CD4-positive, alpha-beta memory T cell (primary cell): ENCODE measurements at regions not wholly inside any gene's neighbourhood (a gene's known extent, or its start where the extent isn't known, plus 50 kb on each side); places are given as distances from the start of the nearest gene placed in this dataset.
A peak's percentile ranks its signal among the peaks of the same experiment; 100 is the strongest.

ENCODE experiments used
- CTCF ChIA-PET: fragments of 350-600 bp; sonication (Branson Sonifier 250); formaldehyde crosslinking; loops from one replicate; lab custom pipeline; 2021; ENCODE audit warnings: inconsistent platforms; ENCODE audit not compliant: partially characterized antibody; lab: Charles Lee
- POLR2A ChIA-PET: fragments of 350-600 bp; sonication (Branson Sonifier 250); formaldehyde crosslinking; loops from one replicate; lab custom pipeline; 2021; ENCODE audit not compliant: partially characterized antibody; lab: Charles Lee
- DNase-seq, 5 donors: peaks; one replicate each; pipeline versions ENCODE4 v3.0.0 to v3.0.0-alpha.2; 2020 to 2022; ENCODE audit warnings: mixed read lengths in 1 of 5
- H3K27ac ChIP-seq: one replicate; pipeline ENCODE4 v1.7.0; 2013; ENCODE audit warnings: low read depth, low read length
- H3K27me3 ChIP-seq: 2 replicates; pipeline ENCODE4 v1.7.0; 2013; ENCODE audit warnings: mild to moderate bottlenecking, low read length, moderate library complexity; ENCODE audit not compliant: insufficient read depth
- H3K36me3 ChIP-seq: 2 replicates; pipeline ENCODE4 v1.7.0; 2013; ENCODE audit warnings: mild to moderate bottlenecking, low read length, moderate library complexity; ENCODE audit not compliant: insufficient read depth
- H3K4me1 ChIP-seq: 2 replicates; pipeline ENCODE4 v1.7.0; 2013; ENCODE audit warnings: mild to moderate bottlenecking, low read length, moderate library complexity; ENCODE audit not compliant: insufficient read depth
- H3K4me3 ChIP-seq, 2 donors: one replicate each; pipeline ENCODE4 v1.7.0; 2013; ENCODE audit warnings: low read length in 2 of 2, mild to moderate bottlenecking in 1 of 2
- H3K9me3 ChIP-seq, 2 donors: one replicate each; pipeline ENCODE4 v1.7.0; 2013; ENCODE audit warnings: low read length in 2 of 2, control low read depth in 1 of 2; ENCODE audit not compliant: control insufficient read depth in 1 of 2
- H3K27ac Mint-ChIP-seq, 7 donors: one replicate each; pipeline ENCODE4 v1.8.0; 2020 to 2021; ENCODE audit warnings: mixed read lengths in 7 of 7, mild to moderate bottlenecking in 6 of 7, inconsistent platforms in 3 of 7, moderate library complexity in 3 of 7
- H3K27me3 Mint-ChIP-seq, 2 donors: one replicate each; pipeline ENCODE4 v1.8.0; 2020 to 2021; ENCODE audit warnings: mixed read lengths in 2 of 2
- H3K36me3 Mint-ChIP-seq, 2 donors: one replicate each; pipeline ENCODE4 v1.8.0; 2020 to 2021; ENCODE audit warnings: mixed read lengths in 2 of 2, inconsistent platforms in 1 of 2, mild to moderate bottlenecking in 1 of 2
- H3K4me1 Mint-ChIP-seq, 4 donors: one replicate each; pipeline ENCODE4 v1.8.0; 2020 to 2021; ENCODE audit warnings: mixed read lengths in 4 of 4, mild to moderate bottlenecking in 1 of 4
- H3K4me3 Mint-ChIP-seq, 8 donors: one replicate each; pipeline ENCODE4 v1.8.0; 2020 to 2021; ENCODE audit warnings: mixed read lengths in 8 of 8, mild to moderate bottlenecking in 7 of 8, moderate library complexity in 6 of 8, inconsistent platforms in 3 of 8
- H3K9me3 Mint-ChIP-seq, 8 donors: one replicate each; pipeline ENCODE4 v1.8.0; 2020 to 2021; ENCODE audit warnings: mixed read lengths in 8 of 8, mild to moderate bottlenecking in 5 of 8, inconsistent platforms in 3 of 8, moderate library complexity in 1 of 8
- intact Hi-C: fragments of 100-400 bp; cut with micrococcal nuclease; formaldehyde crosslinking; loops from one replicate; pipeline ENCODE4 v1.15.1; 2023

GRCh38 chr7:66537380-66537779, 91.3 kb upstream of the KCTD7 start:
- H3K27me3 Mint-ChIP-seq = no peaks in the 10 kb centered on the region
- DNase-seq = no peak
- H3K4me3 ChIP-seq = no peak overlapping the region
- no peaks in the 10 kb centered on the region for H3K9me3 Mint-ChIP-seq
- H3K4me1 Mint-ChIP-seq = peaks cover 0 to 3% (median 0%) of the 10 kb centered on the region in 4 donors
- H3K4me3 Mint-ChIP-seq = no peak overlapping the region
- intact Hi-C loops = no loop called here
- no peak overlapping the region for H3K27ac ChIP-seq
- H3K27ac Mint-ChIP-seq = no peak overlapping the region
- ChIA-PET POLR2A (no interaction called here), CTCF (interaction anchor here (1.7 kb wide), 1 partner anchor 20 kb away, joined by 5 read pairs; no protein-coding TSS in a partner anchor)
- H3K27me3 ChIP-seq = no peaks in the 10 kb centered on the region
- H3K4me1 ChIP-seq = no peaks in the 10 kb centered on the region
- no peaks in the 10 kb centered on the region for H3K9me3 ChIP-seq
- peaks cover 4% of the 10 kb centered on the region for H3K36me3 ChIP-seq
- peaks cover 0 to 6% of the 10 kb centered on the region in 2 donors for H3K36me3 Mint-ChIP-seq

- no peaks in the 10 kb centered on the region for H3K4me1 ChIP-seq
- H3K4me3 Mint-ChIP-seq = no peak overlapping the region
- ChIA-PET CTCF (interaction anchor here (1.0 kb wide), 1 partner anchor 20 kb away, joined by 3 read pairs; no protein-coding TSS in a partner anchor), POLR2A (no interaction called here)
- H3K36me3 Mint-ChIP-seq = peaks cover 0 to 11% of the 10 kb centered on the region in 2 donors
- no peak overlapping the region for H3K27ac ChIP-seq
- H3K27me3 Mint-ChIP-seq = no peaks in the 10 kb centered on the region
- peaks cover 0 to 2% (median 0%) of the 10 kb centered on the region in 4 donors for H3K4me1 Mint-ChIP-seq
- intact Hi-C loops = no loop called here
- no peaks in the 10 kb centered on the region for H3K27me3 ChIP-seq
- peaks cover 4% of the 10 kb centered on the region for H3K36me3 ChIP-seq
- no peak overlapping the region for H3K4me3 ChIP-seq
- H3K9me3 ChIP-seq = no peaks in the 10 kb centered on the region
- no peak for DNase-seq
- H3K9me3 Mint-ChIP-seq = no peaks in the 10 kb centered on the region
- peak overlapping the region in 2 of 7 donors; percentile 9 to 48 for H3K27ac Mint-ChIP-seq
Observed at GRCh38 chr7:66537876-66538275, 90.8 kb upstream of the KCTD7 start.

GRCh38 chr7:66539264-66539623, 89.4 kb upstream of the KCTD7 start:
- DNase-seq = no peak
- Histone ChIP-seq H3K4me3 (no peak overlapping the region), H3K36me3 (peaks cover 7% of the 10 kb centered on the region), H3K9me3 (no peaks in the 10 kb centered on the region), H3K27me3 (no peaks in the 10 kb centered on the region), H3K27ac (no peak overlapping the region), H3K4me1 (no peaks in the 10 kb centered on the region)
- Mint-ChIP-seq H3K36me3 (peaks cover 0 to 14% of the 10 kb centered on the region in 2 donors), H3K27me3 (no peaks in the 10 kb centered on the region), H3K4me1 (no peaks in the 10 kb centered on the region), H3K27ac (peak overlapping the region in 4 of 7 donors; percentile 10 to 79 (median 64)), H3K4me3 (no peak overlapping the region), H3K9me3 (no peaks in the 10 kb centered on the region)
- CTCF ChIA-PET = no interaction called here
- POLR2A ChIA-PET = no interaction called here
- intact Hi-C loops = no loop called here

GRCh38 chr7:66539902-66540375, 88.7 kb upstream of the KCTD7 start:
- no peak for DNase-seq
- Histone ChIP-seq H3K27me3 (no peaks in the 10 kb centered on the region), H3K4me1 (no peaks in the 10 kb centered on the region), H3K4me3 (no peak overlapping the region), H3K36me3 (peaks cover 7% of the 10 kb centered on the region), H3K9me3 (no peaks in the 10 kb centered on the region), H3K27ac (no peak overlapping the region)
- Mint-ChIP-seq H3K36me3 (peaks cover 0 to 14% of the 10 kb centered on the region in 2 donors), H3K4me3 (no peak overlapping the region), H3K27me3 (no peaks in the 10 kb centered on the region), H3K4me1 (no peaks in the 10 kb centered on the region), H3K9me3 (no peaks in the 10 kb centered on the region), H3K27ac (no peak overlapping the region)
- POLR2A ChIA-PET = no interaction called here
- intact Hi-C loops = no loop called here
- CTCF ChIA-PET = no interaction called here

- H3K27me3 Mint-ChIP-seq = no peaks in the 10 kb centered on the region
- no peak overlapping the region for H3K27ac Mint-ChIP-seq
- Histone ChIP-seq H3K27me3 (no peaks in the 10 kb centered on the region), H3K4me3 (no peak overlapping the region), H3K27ac (no peak overlapping the region), H3K36me3 (peaks cover 7% of the 10 kb centered on the region), H3K9me3 (no peaks in the 10 kb centered on the region), H3K4me1 (no peaks in the 10 kb centered on the region)
- intact Hi-C loops = no loop called here
- no peaks in the 10 kb centered on the region for H3K9me3 Mint-ChIP-seq
- no peak overlapping the region for H3K4me3 Mint-ChIP-seq
- H3K36me3 Mint-ChIP-seq = peaks cover 0 to 18% of the 10 kb centered on the region in 2 donors
- CTCF ChIA-PET = no interaction called here
- H3K4me1 Mint-ChIP-seq = no peaks in the 10 kb centered on the region
- POLR2A ChIA-PET = no interaction called here
- DNase-seq = no peak
Observed at GRCh38 chr7:66542049-66542448, 86.6 kb upstream of the KCTD7 start.

- no peak for DNase-seq
- intact Hi-C loops = no loop called here
- H3K9me3 Mint-ChIP-seq = no peaks in the 10 kb centered on the region
- H3K27me3 Mint-ChIP-seq = no peaks in the 10 kb centered on the region
- Histone ChIP-seq H3K27ac (no peak overlapping the region), H3K27me3 (no peaks in the 10 kb centered on the region), H3K4me3 (no peak overlapping the region), H3K36me3 (peaks cover 7% of the 10 kb centered on the region), H3K4me1 (no peaks in the 10 kb centered on the region), H3K9me3 (no peaks in the 10 kb centered on the region)
- no peak overlapping the region for H3K4me3 Mint-ChIP-seq
- peak overlapping the region in 2 of 7 donors; percentile 70 to 81 for H3K27ac Mint-ChIP-seq
- ChIA-PET CTCF (no interaction called here), POLR2A (no interaction called here)
- no peaks in the 10 kb centered on the region for H3K4me1 Mint-ChIP-seq
- peaks cover 0 to 18% of the 10 kb centered on the region in 2 donors for H3K36me3 Mint-ChIP-seq
Observed at GRCh38 chr7:66542528-66543269, 86.0 kb upstream of the KCTD7 start.

GRCh38 chr7:66549466-66549865, 79.2 kb upstream of the KCTD7 start:
- Mint-ChIP-seq H3K4me1 (no peaks in the 10 kb centered on the region), H3K9me3 (no peaks in the 10 kb centered on the region), H3K4me3 (no peak overlapping the region), H3K36me3 (peaks cover 33 to 41% of the 10 kb centered on the region in 2 donors), H3K27me3 (no peaks in the 10 kb centered on the region), H3K27ac (peak overlapping the region in 1 of 7 donors; percentile 69)
- no peaks in the 10 kb centered on the region for H3K27me3 ChIP-seq
- ChIA-PET CTCF (no interaction called here), POLR2A (no interaction called here)
- no peaks in the 10 kb centered on the region for H3K9me3 ChIP-seq
- peaks cover 37% of the 10 kb centered on the region for H3K36me3 ChIP-seq
- no peak overlapping the region for H3K27ac ChIP-seq
- intact Hi-C loops = no loop called here
- DNase-seq = no peak
- H3K4me3 ChIP-seq = no peak overlapping the region
- no peaks in the 10 kb centered on the region for H3K4me1 ChIP-seq
